NCI-H1694 (cell line): ENCODE measurements at regions not wholly inside any gene's neighbourhood (a gene's known extent, or its start where the extent isn't known, plus 50 kb on each side); places are given as distances from the start of the nearest gene placed in this dataset.

ENCODE experiments used
- DNase-seq: peaks from one replicate; lab custom pipeline; 2025; lab: John Stamatoyannopoulos, UW

DNA sequence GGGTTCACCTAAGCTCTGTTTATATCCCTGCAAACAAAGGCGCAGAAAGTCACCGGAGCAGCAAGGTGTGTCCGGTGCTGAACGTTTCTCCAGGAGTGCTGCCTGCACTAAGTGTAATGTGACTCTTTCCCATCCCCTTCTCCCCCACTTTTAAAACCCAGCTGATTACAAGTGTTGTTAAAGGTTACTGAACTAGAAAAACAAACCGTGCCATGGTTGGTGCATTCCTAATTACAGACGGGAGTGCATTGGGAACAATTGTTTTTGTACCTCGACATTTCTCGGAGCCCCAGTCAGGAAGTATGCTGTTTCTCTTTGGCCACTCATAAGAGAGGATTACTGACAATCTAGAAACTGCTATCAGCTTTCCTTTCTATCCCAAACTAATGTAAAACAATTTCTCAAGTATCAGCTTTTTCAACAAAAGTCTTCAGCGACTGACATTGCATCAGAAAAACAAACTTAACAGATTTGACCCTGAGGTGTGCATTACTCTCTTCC lies 441.0 kb upstream of the SALL1 start:
- DNase-seq = no peak

- DNase-seq = no peak
These were observed 440.4 kb upstream of the SALL1 start for GRCh38 chr16:51591480-51591879.

- DNase-seq = no peak
These were observed 428.7 kb upstream of the SALL1 start for GRCh38 chr16:51579652-51580360.

GRCh38 chr16:51577621-51578303 lies 426.7 kb upstream of the SALL1 start:
- DNase-seq = no peak

GRCh38 chr16:51576498-51577195 lies 425.6 kb upstream of the SALL1 start:
- DNase-seq = no peak

DNA sequence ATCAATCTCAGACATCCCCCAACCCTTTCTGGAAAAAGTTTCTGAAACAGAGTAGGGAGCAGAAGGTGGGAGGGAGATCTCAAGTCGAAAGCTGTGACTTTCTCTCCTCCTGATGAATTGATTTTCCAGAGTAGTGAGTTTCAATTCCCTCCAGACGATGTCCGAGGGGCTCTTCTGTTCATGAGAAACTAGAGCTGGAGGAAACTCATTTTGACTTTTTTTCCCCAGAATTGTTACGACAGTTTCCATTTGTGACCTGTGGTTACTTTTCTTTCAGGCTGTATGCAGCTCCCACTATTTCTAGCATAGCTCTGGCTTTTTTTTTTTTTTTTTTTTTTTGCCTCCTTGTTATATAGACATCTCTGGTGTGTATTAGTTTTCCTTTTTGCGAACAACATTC lies 422.1 kb upstream of the SALL1 start:
- no peak for DNase-seq

GRCh38 chr16:51569203-51569931 lies 418.3 kb upstream of the SALL1 start:
- no peak for DNase-seq

DNA sequence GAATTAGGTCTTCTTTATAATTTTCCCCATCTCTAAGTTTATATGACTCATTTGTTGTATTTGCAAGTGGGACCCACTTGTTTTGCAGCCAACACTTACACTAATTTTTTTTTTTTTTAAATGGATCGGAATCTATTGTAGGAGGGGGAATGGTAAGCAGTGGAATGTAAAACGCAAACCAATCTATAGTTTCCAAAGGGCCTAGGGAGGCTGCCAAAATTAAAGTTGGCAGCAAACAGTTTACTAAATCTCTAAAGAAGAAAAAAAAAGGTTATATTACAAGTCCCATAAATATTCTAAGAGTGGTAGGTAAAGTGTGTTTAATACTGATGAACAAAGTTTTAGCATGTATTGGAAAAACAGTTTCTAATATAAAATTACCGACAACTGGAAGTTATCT lies 416.8 kb upstream of the SALL1 start:
- DNase-seq = no peak

DNA sequence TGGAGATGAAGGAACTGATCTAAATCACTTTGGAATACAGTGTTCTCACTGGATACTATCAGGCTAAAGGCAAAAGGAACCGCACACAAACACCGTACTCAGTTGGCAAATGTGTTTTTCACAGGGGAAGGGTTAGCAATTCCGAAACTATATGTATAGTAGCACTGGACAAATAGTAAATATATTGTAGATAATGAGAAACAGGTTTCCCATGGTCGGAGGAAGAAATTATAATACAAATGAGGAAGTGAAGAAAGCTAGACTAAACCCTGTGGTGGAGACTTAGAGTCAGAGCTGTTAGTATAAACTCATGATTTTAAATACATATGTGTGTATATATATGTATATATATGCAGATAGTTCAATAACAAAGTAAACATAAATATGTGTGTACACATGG lies 414.1 kb upstream of the SALL1 start:
- DNase-seq = no peak

- no peak for DNase-seq
These were observed 411.8 kb upstream of the SALL1 start for GRCh38 chr16:51562891-51563290.

GRCh38 chr16:51559901-51560300 lies 408.8 kb upstream of the SALL1 start:
- DNase-seq = no peak

DNA sequence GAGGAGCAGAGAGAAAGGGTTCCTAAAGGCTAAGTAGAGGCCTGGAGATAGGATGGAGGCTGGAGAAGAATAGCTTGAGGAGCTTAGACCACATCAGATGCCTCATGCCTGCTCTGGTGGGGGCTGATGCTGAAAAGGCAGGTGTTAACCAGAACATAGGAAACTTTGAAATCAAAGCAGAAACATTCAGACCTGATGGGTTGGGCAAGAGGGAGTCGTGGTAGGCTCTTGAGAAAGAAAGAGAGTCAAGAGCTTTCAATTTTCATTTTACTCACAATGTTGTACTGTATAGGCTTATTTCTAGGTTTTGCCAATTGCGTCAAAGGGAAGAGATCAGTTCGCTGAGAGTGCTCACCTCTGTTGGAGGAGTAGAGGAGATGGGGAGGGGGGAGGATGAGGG lies 406.6 kb upstream of the SALL1 start:
- no peak for DNase-seq

DNA sequence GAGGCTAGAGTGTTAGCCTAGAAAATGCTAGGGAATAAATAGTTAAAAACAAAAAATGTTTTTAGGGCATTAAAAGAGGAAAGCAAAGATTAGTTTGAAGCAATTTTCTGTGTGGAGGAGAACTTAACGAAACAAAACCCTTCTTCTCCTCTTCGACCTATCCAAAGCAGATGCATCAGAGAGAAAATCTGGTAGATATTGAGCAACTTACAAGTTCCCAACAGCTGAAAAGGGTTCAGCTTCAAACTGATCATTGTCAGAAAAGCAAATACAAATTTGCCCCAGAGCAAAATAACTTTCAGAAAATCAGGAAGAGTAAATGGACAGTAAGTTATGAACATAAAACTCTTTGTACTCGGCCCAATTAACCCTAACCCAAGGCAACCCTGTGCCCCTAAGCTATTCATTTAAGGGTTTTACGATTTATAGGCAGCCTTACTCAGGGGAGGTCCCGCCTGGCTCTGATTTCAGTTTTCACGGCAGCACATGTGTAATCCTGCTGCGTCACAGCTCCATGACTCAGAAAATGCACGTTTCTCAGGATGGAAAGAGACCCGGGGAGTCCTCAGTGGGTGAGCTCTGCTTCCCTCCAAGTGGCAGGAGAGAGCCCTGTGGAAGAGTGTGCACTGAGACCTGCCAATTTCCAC lies 405.7 kb upstream of the SALL1 start:
- DNase-seq = no peak

GRCh38 chr16:51553910-51554309 lies 402.8 kb upstream of the SALL1 start:
- DNase-seq = no peak

DNA sequence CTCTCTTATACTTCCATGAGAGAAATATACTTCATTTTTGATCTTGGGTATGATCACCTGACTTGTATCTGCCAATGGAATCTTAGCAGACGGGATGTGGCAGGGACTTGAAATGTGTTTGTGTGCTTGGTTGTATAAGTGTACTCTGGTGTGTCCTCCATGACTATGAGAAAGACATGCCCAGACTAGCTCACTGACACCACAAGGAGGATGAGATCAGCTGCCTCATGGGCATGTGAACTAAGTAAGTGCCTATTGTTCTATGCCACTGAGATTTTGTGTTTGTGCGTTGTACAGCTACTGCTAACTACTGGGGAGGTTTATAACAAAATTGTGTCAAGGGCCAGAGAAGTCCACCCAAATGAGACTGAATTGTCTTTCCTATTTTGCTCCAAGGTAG lies 402.2 kb upstream of the SALL1 start:
- no peak for DNase-seq

GRCh38 chr16:51550800-51551347 lies 399.8 kb upstream of the SALL1 start:
- no peak for DNase-seq

GRCh38 chr16:51549836-51550235 lies 398.8 kb upstream of the SALL1 start:
- DNase-seq = no peak

GRCh38 chr16:51545951-51546350 lies 394.9 kb upstream of the SALL1 start:
- no peak for DNase-seq

DNA sequence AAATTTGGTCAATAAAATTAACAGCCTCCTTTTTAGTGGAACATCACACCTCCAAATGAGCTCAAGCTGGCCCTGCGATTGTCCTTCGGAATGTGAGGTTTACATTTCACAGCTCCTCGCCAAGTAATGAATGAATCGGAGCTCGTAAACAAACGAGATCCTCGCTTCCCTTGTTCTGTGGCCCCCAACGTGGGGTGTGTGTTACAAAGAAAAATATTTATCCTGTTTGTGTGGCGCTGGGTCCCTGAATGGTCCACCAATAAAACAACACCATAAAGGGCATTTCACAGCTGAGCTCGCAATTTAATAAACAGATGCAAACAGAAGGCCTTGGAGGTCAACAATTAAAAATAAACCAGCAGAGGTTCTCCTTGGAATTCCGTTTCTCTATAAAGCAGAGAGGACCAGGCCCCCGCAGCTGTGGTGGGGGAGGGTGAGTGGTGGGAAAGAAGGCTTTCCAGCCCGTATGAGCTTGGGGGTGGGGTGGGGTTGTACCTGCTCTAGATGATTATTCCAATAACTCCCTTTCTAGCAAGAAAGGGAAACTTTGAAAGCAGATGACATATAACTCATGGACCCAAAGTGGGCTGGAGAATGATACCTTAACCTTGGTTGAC lies 393.9 kb upstream of the SALL1 start:
- DNase-seq = no peak

GRCh38 chr16:51543971-51544370 lies 392.9 kb upstream of the SALL1 start:
- DNase-seq = no peak
